Glomerular visceral epithelial cell (primary cell): ENCODE measurements at regions not wholly inside any gene's neighbourhood (a gene's known extent, or its start where the extent isn't known, plus 50 kb on each side); places are given as distances from the start of the nearest gene placed in this dataset.
"Not testable (repeated sequence)": the region's sequence is repeated elsewhere in the genome, so short reads cannot be mapped to it uniquely, and the experiment has no call there.

Experiments used
- DNase-seq: peaks from one replicate; pipeline ENCODE4 v3.0.0-alpha.2; 2016; ENCODE audit errors: extremely low spot score

DNA sequence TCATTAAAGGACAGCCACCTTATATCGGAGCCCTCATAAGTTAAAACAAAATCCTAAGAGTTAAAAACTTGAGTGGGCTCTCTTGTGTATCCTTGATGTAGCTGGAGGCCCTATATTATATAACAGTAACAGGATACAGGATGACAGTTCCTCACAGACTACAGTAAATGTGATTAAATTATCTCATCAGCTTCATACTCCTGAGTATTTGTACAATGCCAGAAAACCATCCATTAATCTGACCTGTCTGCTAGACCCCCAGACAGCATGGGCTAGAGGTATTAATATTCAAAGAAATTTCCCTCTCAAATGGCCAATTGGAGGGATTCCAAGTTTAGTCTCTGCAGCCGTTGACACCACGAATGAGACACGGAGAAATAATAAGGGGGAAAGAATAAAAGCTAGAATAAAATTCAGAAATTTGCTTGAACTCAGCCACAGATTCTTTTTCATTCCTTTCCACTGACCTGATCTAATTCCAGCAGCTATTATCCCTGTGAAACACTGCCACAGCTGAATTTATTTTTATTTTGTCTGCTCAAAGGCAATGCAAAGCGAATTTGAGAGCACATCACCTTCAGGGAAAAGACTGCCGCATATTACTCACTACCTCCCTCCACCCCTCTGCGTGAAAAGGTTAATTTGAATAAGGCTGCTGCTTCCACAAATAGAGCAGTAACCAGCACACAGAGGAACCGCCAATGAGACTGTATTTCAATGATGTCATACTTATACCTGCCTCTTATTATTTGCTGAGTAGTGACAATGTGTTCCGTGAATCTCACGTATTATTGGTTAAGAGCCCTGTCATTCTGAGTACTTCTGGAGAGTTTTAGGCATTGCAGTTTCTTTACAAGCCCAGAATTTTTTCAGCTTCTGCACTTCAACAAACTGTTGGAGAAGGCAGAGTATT is 155.9 kb upstream of the KLF12 start:
- peak; percentile 90 for DNase-seq

DNA sequence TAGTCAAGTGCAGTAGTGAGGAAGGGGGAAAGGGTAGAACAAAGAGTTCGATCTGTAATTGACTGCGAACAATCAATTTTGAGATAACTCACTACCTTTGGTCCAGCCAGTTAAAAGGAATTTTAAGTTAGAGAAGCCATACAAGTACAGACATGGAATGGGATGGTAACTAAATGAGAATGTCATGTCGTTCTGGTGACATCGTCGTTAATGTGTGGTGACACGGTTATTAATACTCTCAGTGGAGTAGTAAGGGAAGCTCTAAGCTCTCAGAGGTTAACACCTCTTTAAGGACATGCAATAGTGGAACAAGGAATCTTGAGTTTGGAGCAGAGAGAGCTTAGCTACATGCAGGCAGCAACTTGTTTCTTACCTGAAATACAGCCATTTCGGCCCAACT is 154.9 kb upstream of the KLF12 start:
- DNase-seq = no peak

DNA sequence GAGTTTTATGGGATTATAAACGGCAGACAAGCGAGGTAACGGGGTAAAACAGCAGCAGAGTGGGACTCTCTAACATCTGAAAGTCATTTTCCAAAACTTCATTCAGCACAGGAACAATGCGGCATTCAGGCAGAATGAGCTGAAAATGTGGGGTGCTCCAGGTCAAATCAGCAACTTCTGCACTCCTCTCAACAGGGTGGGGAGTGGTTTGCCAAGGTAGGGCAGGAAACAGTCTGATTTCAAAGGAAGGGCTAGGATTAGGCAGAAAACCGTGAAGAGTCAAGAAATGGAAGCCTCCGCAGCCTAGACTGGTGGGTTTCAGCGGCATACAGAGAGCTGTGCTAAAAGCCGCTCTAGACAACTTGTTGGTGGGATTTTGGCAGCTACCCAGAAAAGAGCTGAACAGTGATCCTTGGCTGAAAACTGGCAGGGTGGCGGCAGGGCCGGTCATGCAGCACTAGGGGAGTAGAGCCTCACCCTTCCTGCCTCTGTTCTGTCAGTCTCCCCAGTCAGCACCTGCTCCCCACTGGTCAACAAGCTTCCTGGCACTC is 154.2 kb upstream of the KLF12 start:
- DNase-seq = no peak

DNA sequence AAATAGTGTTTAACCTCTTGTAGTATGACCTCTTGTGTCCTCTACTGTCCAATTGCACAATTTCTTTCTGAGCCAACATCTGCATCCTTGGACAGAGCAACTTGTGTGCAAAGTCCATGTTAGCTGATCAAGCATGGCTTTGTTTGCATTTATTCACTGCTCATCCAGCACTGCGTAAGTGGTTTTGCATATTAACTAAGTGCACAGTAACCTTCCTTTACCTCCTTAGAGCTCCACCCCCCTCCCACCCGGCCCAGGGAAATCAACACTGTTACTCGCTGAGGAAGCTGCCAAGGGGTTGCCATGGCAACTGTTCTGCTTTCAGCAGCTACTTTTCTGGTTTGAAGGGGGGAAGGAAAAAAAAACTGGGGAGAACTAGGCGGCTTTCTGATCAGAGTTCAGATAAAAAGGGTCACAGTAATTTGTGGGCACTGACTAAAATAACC is 153.5 kb upstream of the KLF12 start:
- DNase-seq = peak; percentile 56

DNA sequence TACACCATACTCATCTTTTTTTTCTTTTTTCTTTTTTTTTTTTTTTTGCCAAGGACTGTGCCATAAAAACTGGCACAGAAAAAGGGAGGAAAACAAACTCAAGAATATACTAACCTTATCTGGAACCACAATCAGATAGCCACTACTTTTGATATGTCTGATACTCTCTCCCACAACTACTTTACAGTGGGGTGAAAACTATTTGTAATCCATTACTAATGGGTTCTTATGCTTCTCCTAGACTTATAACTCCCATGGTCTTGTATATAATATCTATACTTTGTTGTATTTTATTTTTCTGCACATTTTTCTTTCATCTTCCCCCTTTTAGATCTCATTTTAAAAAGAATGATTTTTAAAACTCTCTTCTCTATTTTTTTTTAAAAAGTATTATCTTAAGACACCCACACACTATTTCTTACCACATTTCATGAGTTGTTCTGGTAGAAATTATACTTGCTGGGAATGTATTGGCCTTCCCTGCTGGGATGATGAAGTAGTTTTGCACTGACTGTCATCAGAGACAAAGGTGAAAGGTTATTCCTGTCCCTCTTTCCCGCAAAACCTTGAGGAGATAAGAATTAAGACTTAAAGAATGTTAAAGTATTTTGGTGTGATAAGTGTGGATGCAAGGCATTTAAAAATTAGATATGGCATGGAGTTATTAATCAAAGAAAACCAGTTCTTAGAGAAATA is 146.7 kb upstream of the KLF12 start:
- no peak for DNase-seq

DNA sequence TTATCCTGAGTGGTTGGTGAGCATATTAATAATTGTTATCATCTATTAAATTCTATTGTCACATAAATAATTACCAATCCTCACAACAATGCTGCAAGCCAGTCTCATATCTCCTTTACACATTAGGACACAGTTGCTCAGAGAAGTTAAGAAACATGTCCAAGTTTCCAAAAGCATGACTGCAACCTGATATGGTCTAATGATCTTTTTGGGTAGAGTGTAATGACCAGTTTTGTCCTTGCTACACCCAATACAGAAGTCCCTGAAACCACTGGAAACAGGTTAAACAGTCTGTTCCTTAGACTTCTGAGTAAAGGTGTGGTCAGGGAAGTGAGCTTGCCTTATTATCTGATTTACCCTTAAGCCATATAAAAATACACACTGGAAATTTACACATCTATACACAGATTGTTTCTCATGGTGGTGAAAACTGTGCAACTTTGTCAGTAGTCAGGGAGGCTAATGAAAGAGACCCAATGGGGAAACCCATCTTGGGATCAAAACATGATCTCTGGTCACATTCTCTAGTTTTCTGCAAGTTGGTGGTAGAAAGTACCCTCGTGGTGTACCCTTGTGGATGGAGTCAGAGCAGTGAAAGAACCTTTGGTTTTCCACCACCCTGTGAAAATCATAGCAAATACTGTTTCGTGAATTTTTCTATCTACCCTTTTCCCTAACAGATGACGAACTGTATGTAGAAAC is 146.0 kb upstream of the KLF12 start:
- DNase-seq = no peak

DNA sequence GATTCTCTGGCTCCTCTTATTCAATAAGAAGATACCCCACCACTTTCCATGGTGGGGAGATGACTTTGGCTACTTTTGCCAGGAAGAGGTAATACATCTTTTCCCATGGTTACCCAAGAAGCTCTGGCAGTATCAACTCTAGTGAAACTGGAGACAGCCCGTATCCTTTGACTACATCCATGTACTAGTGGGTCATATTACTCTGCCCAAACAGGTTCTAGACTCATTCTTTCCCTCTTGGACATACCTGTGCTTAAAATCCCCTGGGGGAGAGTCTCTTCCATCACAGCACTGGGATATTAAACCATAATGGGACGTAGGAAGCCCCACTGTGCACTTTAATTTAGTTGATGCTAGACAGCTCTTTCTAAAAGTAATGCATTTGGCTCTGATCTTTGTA is 144.7 kb upstream of the KLF12 start:
- no peak for DNase-seq

DNA sequence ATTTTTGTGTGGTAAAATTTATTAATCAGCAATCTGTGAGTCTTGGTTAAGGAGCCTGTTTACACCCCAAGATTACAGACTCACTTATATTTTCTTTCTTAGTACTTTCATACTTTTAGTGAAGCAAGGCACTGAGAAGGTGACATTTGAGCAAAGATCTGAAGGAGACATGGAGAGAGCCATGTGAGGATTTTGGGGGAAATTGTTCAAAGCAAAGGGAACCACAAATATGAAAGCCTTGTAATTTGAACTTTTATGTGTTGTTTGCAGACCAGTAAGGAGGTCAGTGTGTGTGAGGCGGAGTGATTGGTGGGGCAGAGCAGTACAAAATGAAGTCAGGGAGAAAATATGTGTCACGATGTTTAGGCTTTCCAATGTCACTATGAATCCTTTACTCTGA is 140.7 kb upstream of the KLF12 start:
- no peak for DNase-seq

DNA sequence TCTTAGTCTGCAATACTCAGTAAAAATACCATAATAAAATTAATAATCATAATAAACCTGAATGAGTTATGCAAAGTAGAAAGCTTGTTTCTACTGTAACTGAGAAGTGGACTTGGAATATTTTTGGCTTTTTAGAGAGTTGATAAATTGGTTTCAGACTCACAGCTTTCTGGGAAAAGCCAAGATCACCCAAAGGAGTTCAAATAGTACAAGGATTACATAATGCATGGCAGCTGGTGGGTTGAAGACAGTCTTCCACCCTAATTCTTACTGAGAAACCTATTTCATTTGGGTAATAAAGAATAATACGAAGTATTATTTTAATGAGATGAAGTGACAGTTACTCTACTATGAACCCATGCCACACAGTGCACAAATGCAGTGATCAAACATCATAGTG is 139.4 kb upstream of the KLF12 start:
- DNase-seq = no peak

DNA sequence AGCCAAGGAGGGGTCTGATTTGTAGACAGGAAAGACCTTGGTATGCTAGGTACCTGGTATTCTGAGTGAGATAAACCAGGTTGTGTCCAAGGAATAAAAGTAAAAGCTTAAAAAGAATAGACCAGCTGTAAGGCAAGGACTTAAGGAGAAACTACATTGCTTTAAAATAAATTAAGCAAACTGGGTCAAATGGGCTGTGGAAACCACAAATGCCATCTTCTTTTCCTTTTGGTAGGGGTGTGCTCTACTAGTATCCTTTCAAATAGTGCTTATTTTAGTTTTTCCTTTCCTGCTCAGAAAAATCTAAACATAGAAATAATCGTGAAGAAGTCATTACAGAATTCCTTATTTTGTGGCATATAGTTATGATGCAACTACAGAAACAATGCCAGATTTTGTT is 138.6 kb upstream of the KLF12 start:
- DNase-seq = no peak

DNA sequence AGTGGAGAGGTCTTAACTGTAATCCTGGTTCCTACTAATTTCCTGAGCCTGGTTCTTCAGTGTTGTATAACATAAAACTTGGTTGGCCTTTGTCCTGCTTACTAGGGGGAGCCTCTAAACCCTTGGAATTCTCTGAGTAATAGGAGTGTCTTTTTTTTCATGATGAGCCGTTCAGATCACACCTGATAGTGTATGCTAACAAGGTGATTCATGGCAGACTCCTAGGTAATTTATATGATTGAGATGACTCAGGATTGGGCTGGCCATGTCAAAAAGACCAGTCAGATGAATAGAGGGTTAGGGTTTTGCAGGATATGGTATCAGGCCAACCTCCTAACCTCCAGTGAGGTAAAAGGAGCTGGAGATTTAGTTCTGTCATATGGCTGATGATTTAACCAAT is 135.8 kb upstream of the KLF12 start:
- no peak for DNase-seq

DNA sequence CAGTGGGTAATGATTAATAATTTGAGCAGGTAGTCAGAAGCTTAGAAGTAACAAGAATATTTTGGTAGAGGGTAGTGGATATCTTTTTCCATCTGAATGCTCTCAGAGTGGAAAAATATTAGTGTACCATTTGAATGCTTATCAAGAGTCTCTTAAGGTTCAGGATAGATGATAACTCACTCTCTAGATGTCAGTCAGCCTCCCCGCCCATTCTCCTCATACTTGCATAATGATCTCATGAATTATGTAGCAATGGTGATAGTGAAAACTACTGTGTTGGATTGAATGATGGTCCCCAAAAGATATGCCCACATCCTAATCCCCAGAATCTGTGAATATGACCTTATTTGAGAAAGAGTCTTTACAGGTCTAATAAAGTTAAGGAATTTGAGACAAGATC is 132.7 kb upstream of the KLF12 start:
- DNase-seq = no peak

DNA sequence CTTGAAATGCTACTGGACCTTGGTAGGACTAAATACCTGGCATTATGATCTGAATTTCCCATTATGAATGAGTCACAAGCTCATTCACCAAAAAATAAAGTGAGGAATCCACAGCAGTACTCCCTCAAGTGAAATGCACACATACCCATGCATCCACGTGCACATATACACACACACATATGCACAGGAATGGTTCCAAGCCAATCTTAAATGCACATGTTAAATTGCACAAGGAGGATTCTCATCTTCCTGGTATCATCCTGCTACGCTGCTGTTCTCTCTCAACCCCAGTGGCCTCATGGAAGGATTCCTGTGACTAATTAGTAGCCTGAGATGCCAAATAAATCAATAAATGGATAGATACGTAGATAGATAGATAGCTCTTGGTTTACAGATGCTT is 132.1 kb upstream of the KLF12 start:
- DNase-seq = no peak

DNA sequence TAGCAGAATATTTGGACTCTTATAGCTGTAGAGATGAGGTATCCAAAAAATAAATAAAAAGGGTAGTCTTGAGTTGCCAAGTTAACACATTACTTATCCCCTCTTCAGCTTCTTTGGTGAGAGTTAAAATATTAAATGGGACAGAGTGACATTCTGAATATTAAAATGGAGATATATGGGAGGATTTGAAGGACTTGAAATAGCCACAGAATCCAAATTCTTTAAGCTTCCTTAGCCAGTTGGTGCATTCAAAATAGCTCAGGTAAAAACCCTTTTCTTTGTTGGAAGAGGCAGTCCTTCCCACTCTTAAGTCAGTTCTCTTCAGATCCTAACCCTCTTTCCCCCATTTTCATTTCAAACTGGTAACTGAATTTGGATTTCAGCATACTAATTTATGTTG is 130.1 kb upstream of the KLF12 start:
- no peak for DNase-seq

DNA sequence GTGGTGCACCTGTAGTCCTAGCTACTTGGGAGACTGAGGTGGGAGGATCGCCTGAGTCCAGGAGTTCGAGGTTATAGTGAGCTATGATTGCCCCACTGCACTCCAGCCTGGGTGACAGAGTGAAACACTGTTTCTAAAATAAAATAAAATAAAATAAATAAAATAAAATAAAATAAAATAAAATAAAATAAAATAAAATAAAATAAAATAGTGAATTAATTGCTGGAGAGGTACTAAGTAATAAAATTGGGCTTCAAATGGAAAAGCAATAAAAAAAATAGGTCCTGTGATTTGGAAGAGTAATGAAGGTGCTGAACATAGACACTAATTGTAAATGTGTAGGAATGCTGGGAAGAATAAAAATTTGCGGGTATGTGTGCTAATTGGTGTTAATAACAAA is 126.2 kb upstream of the KLF12 start:
- not testable (repeated sequence) for DNase-seq

DNA sequence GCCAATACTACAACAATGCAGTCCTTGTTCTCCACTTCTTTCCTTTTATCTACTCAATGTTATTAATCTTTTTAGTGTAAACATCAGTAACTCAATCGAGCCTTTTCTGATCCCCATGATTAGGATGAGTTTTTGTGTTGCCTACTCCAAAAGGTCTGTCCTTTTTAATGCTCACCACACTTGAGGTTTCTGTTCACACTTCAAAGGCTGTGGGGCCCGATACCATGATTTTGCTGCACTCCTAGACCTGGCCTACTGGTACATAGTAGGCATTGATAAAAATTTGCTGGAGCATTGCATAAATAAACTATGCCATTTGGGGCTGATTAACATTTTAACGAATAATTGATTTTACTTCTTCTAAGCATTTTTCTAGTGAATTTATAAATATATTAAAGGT is 125.4 kb upstream of the KLF12 start:
- DNase-seq = no peak

DNA sequence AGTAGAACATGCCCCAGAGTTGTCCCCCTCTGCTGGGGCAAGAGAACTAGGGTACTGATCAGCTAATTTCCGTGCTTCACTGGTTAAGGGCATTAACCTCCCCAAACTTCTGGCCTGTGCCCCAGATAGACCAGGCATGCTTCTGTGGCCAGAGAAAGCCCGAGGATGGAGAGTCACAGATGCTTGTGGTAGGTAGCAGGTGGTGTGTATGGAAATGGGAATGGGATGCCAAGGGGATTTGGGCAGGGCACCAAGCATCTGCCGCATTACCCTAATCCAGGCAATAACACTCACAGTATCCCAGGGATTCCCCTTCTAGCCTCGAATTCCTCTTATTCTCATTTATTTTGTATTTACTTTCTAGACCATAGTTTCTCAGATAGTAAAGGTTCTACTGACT is 124.8 kb upstream of the KLF12 start:
- DNase-seq = no peak

DNA sequence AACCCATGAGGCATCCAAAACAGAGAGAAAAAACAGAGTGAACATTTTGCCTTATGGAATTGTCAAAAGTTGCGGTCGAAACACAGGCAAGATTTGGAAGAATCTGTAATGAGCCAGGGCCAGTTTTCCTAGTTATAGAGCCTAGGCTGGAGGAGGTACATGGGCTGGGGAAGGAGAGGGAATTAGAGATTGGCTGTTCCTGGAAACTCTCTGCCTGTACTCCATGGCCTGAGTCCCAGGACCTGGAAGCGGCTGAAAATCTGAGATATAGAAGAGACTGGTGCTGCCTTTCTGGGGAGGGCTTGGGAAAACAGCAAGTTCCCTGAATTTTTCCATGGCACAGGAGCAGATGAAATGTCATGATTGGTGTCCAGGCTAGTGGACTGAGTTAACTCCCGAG is 122.8 kb upstream of the KLF12 start:
- no peak for DNase-seq

DNA sequence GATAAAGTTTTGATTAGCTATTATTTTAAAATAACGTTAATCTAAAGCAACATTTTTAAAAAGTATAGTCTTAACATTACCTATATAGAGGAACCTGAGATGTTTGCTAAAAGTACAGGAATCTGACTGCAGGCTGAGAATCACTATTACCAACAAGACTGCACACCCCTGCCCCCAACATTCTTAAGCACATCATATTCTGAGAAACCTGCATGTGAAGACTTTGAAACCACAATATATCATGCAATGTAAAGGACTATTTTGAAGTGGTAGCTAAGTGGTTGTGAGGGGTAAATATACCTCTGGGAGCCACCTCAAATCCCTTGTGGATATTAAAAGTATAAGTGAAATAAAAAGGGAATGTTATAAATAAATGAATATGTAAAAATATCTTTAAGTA is 119.0 kb upstream of the KLF12 start:
- DNase-seq = no peak

DNA sequence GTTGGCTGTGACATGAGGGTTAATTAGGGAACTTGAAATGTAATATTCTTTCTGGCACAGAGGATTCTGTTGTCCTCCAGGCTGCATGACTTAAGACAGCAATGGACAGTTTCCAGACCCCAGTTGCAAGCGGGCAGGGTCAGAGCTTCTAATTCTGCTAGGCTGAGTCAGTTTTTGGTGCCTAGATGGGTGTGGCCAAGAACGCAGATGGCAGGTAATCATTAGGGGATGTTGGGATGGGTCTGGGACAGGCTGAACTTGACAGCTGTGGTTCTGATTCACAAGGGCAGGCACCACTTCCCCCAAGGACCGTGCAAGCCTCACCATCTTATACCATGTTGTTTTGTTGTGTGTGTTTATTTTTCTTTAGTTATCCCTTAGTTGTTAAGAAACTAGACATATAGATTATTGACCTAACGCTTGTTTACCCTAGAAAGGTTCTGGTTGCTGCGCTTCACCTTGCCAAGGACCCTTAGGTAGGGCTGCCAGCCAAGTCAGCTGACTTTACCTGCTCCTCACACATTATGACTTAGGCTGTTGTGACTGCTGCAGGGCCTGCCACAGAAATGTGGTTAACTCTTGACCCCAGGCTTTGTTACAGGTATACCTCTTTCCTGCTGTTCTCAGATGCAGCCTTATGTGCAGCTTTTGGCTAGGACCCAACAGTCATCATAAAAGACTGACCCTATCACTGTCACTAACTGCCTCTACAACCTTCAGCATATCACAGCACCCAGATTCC is 117.7 kb upstream of the KLF12 start:
- DNase-seq = no peak

DNA sequence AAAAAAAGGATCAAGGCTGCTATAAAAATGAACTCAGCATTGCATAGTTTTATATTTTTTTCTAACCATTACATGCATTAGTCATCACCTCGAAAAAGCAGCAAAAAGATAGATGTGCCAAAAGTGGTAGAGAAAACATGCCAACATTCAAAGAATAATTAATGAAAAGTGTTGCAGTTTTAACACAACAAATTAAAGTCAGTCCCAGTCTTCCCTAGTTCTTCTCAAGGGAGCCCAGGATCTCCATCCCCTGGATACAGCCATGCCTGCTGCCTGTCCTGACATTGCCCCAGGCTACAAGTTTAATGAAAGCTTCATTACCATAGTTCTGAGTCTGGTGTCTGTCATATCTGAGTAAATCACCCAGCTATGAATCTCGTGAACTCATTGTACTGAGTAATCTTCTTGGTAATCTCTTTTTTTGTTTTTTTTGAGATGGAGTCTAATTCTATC is 116.6 kb upstream of the KLF12 start:
- no peak for DNase-seq

DNA sequence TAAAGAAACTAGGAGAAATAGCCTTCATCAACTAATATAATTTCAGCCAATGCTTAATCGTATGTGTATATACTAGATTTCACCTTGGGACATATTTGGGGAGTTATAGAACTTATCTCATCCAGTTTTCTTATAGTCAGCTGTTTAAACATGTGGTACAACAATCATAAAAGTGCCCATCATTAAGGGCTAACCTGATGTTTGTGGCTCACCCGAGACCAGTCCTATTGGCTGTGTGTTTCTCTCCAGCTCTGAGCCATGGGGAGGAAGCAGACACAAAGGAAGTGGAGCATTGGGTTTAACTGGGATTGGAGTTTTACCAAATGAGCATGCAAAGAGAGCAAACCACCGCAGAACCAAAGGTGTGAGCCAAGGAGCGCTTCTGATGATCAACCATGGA is 114.3 kb upstream of the KLF12 start:
- no peak for DNase-seq
